HepG2 (cell line): ENCODE measurements at regions not wholly inside any gene's neighbourhood (a gene's known extent, or its start where the extent isn't known, plus 50 kb on each side); places are given as distances from the start of the nearest gene placed in this dataset.

Experiments used
- ATAC-seq: fragments of 200-7000 bp; cut with Tn5 transposase; 3 replicates; pipeline ENCODE4 v1.9.1; 2020; ENCODE audit warnings: mild to moderate bottlenecking, moderate library complexity
- BruUV-seq: library from RNA; stranded (reverse); fragments of 400-500 nt; replicated peaks from 2 replicates; lab custom pipeline; 2021; lab: Mats Ljungman, UMichigan
- CTCF ChIA-PET: fragments of 300-600 bp; formaldehyde crosslinking; extraction: SDS; loops from one replicate; lab custom pipeline; 2021; ENCODE audit warnings: low total read pairs, inconsistent platforms, low intra/inter-chr PET ratio; lab: Yijun Ruan, JAX
- POLR2A ChIA-PET: fragments of 350-600 bp; sonication (Branson Sonifier 250); formaldehyde crosslinking; loops from one replicate; lab custom pipeline; 2020; ENCODE audit warnings: antibody characterized with exemption, inconsistent platforms; lab: Yijun Ruan, JAX
- DNase-seq: peaks from one replicate; pipeline ENCODE4 v3.0.0-alpha.2; 2015; ENCODE audit warnings: low spot score
- FAIRE-seq: peaks from 3 replicates; lab custom pipeline; 2011; peaks lifted over from hg19 to GRCh38; lab: Jason Lieb, UNC
- H2AFZ ChIP-seq: one replicate; pipeline ENCODE4 v1.6.1; 2011; ENCODE audit warnings: low read length, inconsistent platforms
- H3K27ac ChIP-seq: fragments of 300-600 bp; 3 replicates; pipeline ENCODE4 v1.8.0; 2011; ENCODE audit warnings: mixed run types, mild to moderate bottlenecking, mixed read lengths, low read length, inconsistent platforms; ENCODE audit not compliant: insufficient read depth; ENCODE audit errors: extremely low read length
- H3K27me3 ChIP-seq, 2 experiments: fragments of 200-600 bp in 1 of 2; 2 replicates in 1 of 2; 3 replicates in 1 of 2; pipeline versions ENCODE4 v1.6.0 to v1.8.0; 2011; ENCODE audit warnings: low read length in 2 of 2, mild to moderate bottlenecking in 2 of 2, moderate library complexity in 2 of 2, inconsistent platforms in 1 of 2; ENCODE audit not compliant: insufficient read depth in 2 of 2, control insufficient read depth in 1 of 2
- H3K36me3 ChIP-seq, 2 experiments: fragments of 200-600 bp in 1 of 2; replicated peaks in 1 of 2; 2 replicates in 1 of 2; 3 replicates in 1 of 2; pipeline versions ENCODE4 v1.5.1 to v1.8.0; 2011; ENCODE audit warnings: low read length in 2 of 2, inconsistent platforms in 1 of 2; ENCODE audit not compliant: insufficient read depth in 2 of 2, control insufficient read depth in 1 of 2
- H3K4me1 ChIP-seq: 2 replicates; pipeline ENCODE4 v1.5.1; 2012; ENCODE audit warnings: low read length, inconsistent platforms; ENCODE audit not compliant: insufficient read depth
- H3K4me2 ChIP-seq: 2 replicates; pipeline ENCODE4 v1.6.0; 2011; ENCODE audit warnings: low read depth, low read length, inconsistent platforms
- H3K4me3 ChIP-seq, 3 experiments: fragments of 200-600 bp in 1 of 3; sonication (generic), shearing (Covaris generic) in 1 of 3; replicated peaks in 1 of 3; 2 replicates each; pipeline ENCODE4 v1.5.1; 2011 to 2016; ENCODE audit warnings: low read length in 3 of 3, inconsistent platforms in 2 of 3, low read depth in 2 of 3, mild to moderate bottlenecking in 2 of 3, control low read depth in 1 of 3, mixed read lengths in 1 of 3; ENCODE audit not compliant: insufficient read depth in 1 of 3
- H3K79me2 ChIP-seq: one replicate; pipeline ENCODE4 v1.6.1; 2011; ENCODE audit warnings: low read length, inconsistent platforms; ENCODE audit not compliant: insufficient read depth
- H3K9ac ChIP-seq: 2 replicates; pipeline ENCODE4 v1.6.0; 2011; ENCODE audit warnings: mild to moderate bottlenecking, low read depth, low read length, inconsistent platforms; ENCODE audit not compliant: insufficient read depth
- H3K9me3 ChIP-seq: 2 replicates; pipeline ENCODE4 v1.5.1; 2012; ENCODE audit warnings: mild to moderate bottlenecking, low read length
- H4K20me1 ChIP-seq: 2 replicates; pipeline ENCODE4 v1.6.0; 2011; ENCODE audit warnings: inconsistent platforms, mild to moderate bottlenecking, low read length, moderate library complexity; ENCODE audit not compliant: insufficient read depth
- ADNP ChIP-seq: sonication (generic); formaldehyde crosslinking; IDR thresholded peaks from 2 replicates; pipeline ENCODE4 v1.4.0; 2020; ENCODE audit warnings: missing genetic modification reagents
- ATRX ChIP-seq: sonication (generic); formaldehyde crosslinking; IDR thresholded peaks from 2 replicates; pipeline ENCODE4 v1.4.0; 2020; ENCODE audit warnings: missing genetic modification reagents, borderline replicate concordance
- BORCS8-MEF2B ChIP-seq: sonication (generic); formaldehyde crosslinking; IDR thresholded peaks from 2 replicates; pipeline ENCODE4 v1.8.0; 2022; ENCODE audit warnings: mild to moderate bottlenecking, missing genetic modification reagents
- FOSL1 ChIP-seq: sonication (generic); formaldehyde crosslinking; IDR thresholded peaks from 2 replicates; pipeline ENCODE4 v1.9.0; 2021; ENCODE audit warnings: missing genetic modification reagents, borderline replicate concordance
- HNF4A ChIP-seq: sonication (generic); formaldehyde crosslinking; IDR thresholded peaks from 2 replicates; pipeline ENCODE4 v1.4.0; 2020; ENCODE audit warnings: missing genetic modification reagents
- HNRNPK ChIP-seq: fragments of 200-400 bp; formaldehyde crosslinking; IDR thresholded peaks from 2 replicates; pipeline ENCODE4 v1.6.1; 2018; ENCODE audit warnings: low read length, low read depth, moderate library complexity, mild to moderate bottlenecking; ENCODE audit not compliant: poor library complexity, severe bottlenecking
- KLF15 ChIP-seq: sonication (generic); formaldehyde crosslinking; IDR thresholded peaks from 2 replicates; pipeline ENCODE4 v1.8.1; 2023; ENCODE audit warnings: borderline replicate concordance, mild to moderate bottlenecking, inconsistent platforms, missing genetic modification reagents, mixed read lengths
- KMT2B ChIP-seq: IDR thresholded peaks from 2 replicates; pipeline ENCODE4 v1.6.1; 2016; ENCODE audit warnings: missing genetic modification reagents, missing compliant biosample characterization
- LRRFIP1 ChIP-seq: sonication (generic); formaldehyde crosslinking; conservative IDR thresholded peaks from 2 replicates; pipeline ENCODE4 v1.4.0; 2020; ENCODE audit warnings: missing genetic modification reagents
- NFKB2 ChIP-seq: sonication (generic); formaldehyde crosslinking; IDR thresholded peaks from 2 replicates; pipeline ENCODE4 v1.4.0; 2020; ENCODE audit warnings: missing genetic modification reagents, borderline replicate concordance
- NR2F6 ChIP-seq, 2 experiments: IDR thresholded peaks; 2 replicates each; pipeline ENCODE4 v1.6.1; 2016; ENCODE audit warnings: antibody characterized with exemption in 1 of 2, mild to moderate bottlenecking in 1 of 2
- POLR2A ChIP-seq, 2 experiments: IDR thresholded peaks; 2 replicates each; pipeline ENCODE4 v1.6.1; 2011; ENCODE audit warnings: low read depth in 2 of 2, low read length in 2 of 2, mild to moderate bottlenecking in 1 of 2, moderate library complexity in 1 of 2; ENCODE audit not compliant: insufficient read depth in 1 of 2
- SRSF1 ChIP-seq: fragments of 200-400 bp; formaldehyde crosslinking; optimal IDR thresholded peaks from 2 replicates; pipeline ENCODE3; 2017; ENCODE audit warnings: mild to moderate bottlenecking, low read depth, low read length, moderate library complexity
- SYNCRIP ChIP-seq: fragments of 200-400 bp; formaldehyde crosslinking; IDR thresholded peaks from 2 replicates; pipeline ENCODE4 v1.6.1; 2018; ENCODE audit warnings: mild to moderate bottlenecking, low read depth, low read length; ENCODE audit not compliant: insufficient read depth
- ZMAT3 ChIP-seq: sonication (generic); formaldehyde crosslinking; conservative IDR thresholded peaks from 2 replicates; pipeline ENCODE4 v1.7.0; 2021; ENCODE audit warnings: missing genetic modification reagents
- ZNF749 ChIP-seq: sonication (generic); formaldehyde crosslinking; IDR thresholded peaks from 2 replicates; pipeline ENCODE4 v1.8.0; 2022; ENCODE audit warnings: mild to moderate bottlenecking, missing genetic modification reagents, moderate library complexity, borderline replicate concordance
- WGBS: methylation state at CpG from one replicate; pipeline ENCODE4 v1.1.6; 2017; ENCODE audit warnings: low lambda C conversion rate; 5-methylcytosine and 5-hydroxymethylcytosine counted together
- in situ Hi-C: cut with HindIII; loops from 2 replicates; pipeline ENCODE4 v1.10.0; 2017; ENCODE audit warnings: low pct_unique_long_range_greater_than_20kb; ENCODE audit not compliant: extremely low pct_ligation_motif_present
- intact Hi-C: fragments of 100-400 bp; cut with micrococcal nuclease; formaldehyde crosslinking; loops from one replicate; pipeline ENCODE4 v1.10.0; 2022; ENCODE audit not compliant: unreplicated experiment

GRCh38 chr12:98418357-98419075, 96.9 kb upstream of the TMPO start:
- Histone ChIP-seq H3K79me2 (no peaks in the 10 kb centered on the region), H3K27ac (no peak overlapping the region), H3K9ac (no peak overlapping the region), H2AFZ (no peak overlapping the region), H3K4me1 (0 out of 2 replicates have a peak, but pooled peaks cover 19% of the 10 kb centered on the region), H3K36me3 (no peaks in the 10 kb centered on the region), H3K4me3 (no peak overlapping the region), H3K9me3 (no peaks in the 10 kb centered on the region), H4K20me1 (no peaks in the 10 kb centered on the region), H3K27me3 (0 out of 5 replicates have a peak, but pooled peaks cover 0 to 1% of the 10 kb centered on the region in 2 experiments), H3K4me2 (no peak overlapping the region)
- intact Hi-C loops (no loop called here), in situ Hi-C loops (no loop called here)
- WGBS, result 27% methylated on average over 7 of the region's 7 CpGs
- no TSS peak for BruUV-seq
- DNase-seq, result no peak
- FAIRE-seq, result no peak
- CTCF ChIA-PET, result no interaction called here
- no peak for ATAC-seq
- POLR2A ChIA-PET, result no interaction called here
- TF ChIP-seq HNRNPK, result no peak
- no peak for TF ChIP-seq BORCS8-MEF2B
- TF ChIP-seq HNF4A (CRISPR knock-in tag), result no peak
- TF ChIP-seq SRSF1, result no peak
- TF ChIP-seq POLR2A (IDR thresholded peaks at IDR 0.05; ENCODE audit: insufficient read depth in 1 of 2, low read depth in 2 of 2, low read length in 2 of 2), result no peak
- TF ChIP-seq KMT2B (CRISPR knock-in tag), result no peak
- no peak for TF ChIP-seq NFKB2 (CRISPR knock-in tag)
- no peak for TF ChIP-seq ZMAT3 (CRISPR knock-in tag)
- no peak for TF ChIP-seq KLF15 (CRISPR knock-in tag)
- no peak for TF ChIP-seq SYNCRIP
- TF ChIP-seq FOSL1 (CRISPR knock-in tag), result no peak
- no peak for TF ChIP-seq ZNF749
- no peak for TF ChIP-seq ADNP (CRISPR knock-in tag)
- no peak for TF ChIP-seq LRRFIP1
- TF ChIP-seq NR2F6 (IDR thresholded peaks at IDR 0.05), result no peak
- no peak for TF ChIP-seq NR2F6 (CRISPR knock-in tag; IDR thresholded peaks at IDR 0.05)
- TF ChIP-seq ATRX (CRISPR knock-in tag), result no peak
